ENCODE measurements at regions not wholly inside any gene's neighbourhood (a gene's known extent, or its start where the extent isn't known, plus 50 kb on each side); places are given as distances from the start of the nearest gene placed in this dataset.

- no peak overlapping the region for H3K27ac ChIP-seq (ENCODE audit: low read depth in 2 of 2, low read length in 2 of 2)
- H3K36me3 ChIP-seq (ENCODE audit: control insufficient read depth in 2 of 3, insufficient read depth in 3 of 3, low read length in 3 of 3), result no peaks in the 10 kb centered on the region
- no peak overlapping the region for H3K4me3 ChIP-seq (ENCODE audit: low read length in 3 of 3)
- H3K27me3 ChIP-seq (ENCODE audit: control insufficient read depth, insufficient read depth, low read length), result no peaks in the 10 kb centered on the region
- DNase-seq (no peak), FAIRE-seq (no peak)
- intact Hi-C loops (cut with DNase I), result no loop called here
- no peaks in the 10 kb centered on the region for H3K9me3 ChIP-seq (ENCODE audit: control insufficient read depth in 2 of 3, insufficient read depth in 1 of 3, low read length in 3 of 3)
- H3K4me1 ChIP-seq (ENCODE audit: control insufficient read depth in 2 of 3, insufficient read depth in 2 of 3, low read depth in 1 of 3, low read length in 3 of 3), result peaks cover 0 to 8% (median 3%) of the 10 kb centered on the region in 3 donors
- no peak overlapping the region for H3K9ac ChIP-seq (ENCODE audit: low read length in 3 of 3)
- no peak for TF ChIP-seq CTCF (IDR thresholded peaks at IDR 0.05; ENCODE audit: borderline replicate concordance, extremely low read depth, insufficient read depth)
Observed at GRCh38 chr18:26763446-26764110, 101.9 kb downstream of the AQP4 start.

GRCh38 chr18:26757263-26758019 is 108.1 kb downstream of the AQP4 start:
- Histone ChIP-seq H3K4me3 (ENCODE audit: low read length in 3 of 3) (no peak overlapping the region), H3K4me1 (ENCODE audit: control insufficient read depth in 2 of 3, insufficient read depth in 2 of 3, low read depth in 1 of 3, low read length in 3 of 3) (peaks cover 5 to 19% (median 10%) of the 10 kb centered on the region in 3 donors)

GRCh38 chr18:26756556-26756955 is 109.0 kb downstream of the AQP4 start:
- no peak for DNase-seq
- no peaks in the 10 kb centered on the region for H3K9me3 ChIP-seq (ENCODE audit: control insufficient read depth in 2 of 3, insufficient read depth in 1 of 3, low read length in 3 of 3)
- no peak for TF ChIP-seq CTCF (IDR thresholded peaks at IDR 0.05; ENCODE audit: borderline replicate concordance, extremely low read depth, insufficient read depth)
- H3K4me3 ChIP-seq (ENCODE audit: low read length in 3 of 3), result peak overlapping the region in 1 of 3 donors; percentile 7
- H3K36me3 ChIP-seq (ENCODE audit: control insufficient read depth in 2 of 3, insufficient read depth in 3 of 3, low read length in 3 of 3), result no peaks in the 10 kb centered on the region
- intact Hi-C loops (cut with DNase I), result no loop called here
- peak overlapping the region; percentile 49 to 58 for H3K27ac ChIP-seq (ENCODE audit: low read depth in 2 of 2, low read length in 2 of 2)
- H3K9ac ChIP-seq (ENCODE audit: low read length in 3 of 3), result no peak overlapping the region
- H3K4me1 ChIP-seq (ENCODE audit: control insufficient read depth in 2 of 3, insufficient read depth in 2 of 3, low read depth in 1 of 3, low read length in 3 of 3), result peaks cover 5 to 19% (median 10%) of the 10 kb centered on the region in 3 donors
- FAIRE-seq, result no peak
- no peaks in the 10 kb centered on the region for H3K27me3 ChIP-seq (ENCODE audit: control insufficient read depth, insufficient read depth, low read length)

More at GRCh38 chr18:26757263-26758019, 108.1 kb downstream of the AQP4 start:
- H3K27me3 ChIP-seq (ENCODE audit: control insufficient read depth, insufficient read depth, low read length), result no peaks in the 10 kb centered on the region
- H3K9me3 ChIP-seq (ENCODE audit: control insufficient read depth in 2 of 3, insufficient read depth in 1 of 3, low read length in 3 of 3), result no peaks in the 10 kb centered on the region
- DNase-seq (peak in 3 of 5 donors; percentile 51 to 85 (median 83)), FAIRE-seq (peak; percentile 95)
- intact Hi-C loops (cut with DNase I), result no loop called here
- no peaks in the 10 kb centered on the region for H3K36me3 ChIP-seq (ENCODE audit: control insufficient read depth in 2 of 3, insufficient read depth in 3 of 3, low read length in 3 of 3)
- no peak for TF ChIP-seq CTCF (IDR thresholded peaks at IDR 0.05; ENCODE audit: borderline replicate concordance, extremely low read depth, insufficient read depth)
- H3K9ac ChIP-seq (ENCODE audit: low read length in 3 of 3), result peak overlapping the region in 1 of 3 donors; percentile 17
- H3K27ac ChIP-seq (ENCODE audit: low read depth in 2 of 2, low read length in 2 of 2), result peak overlapping the region; percentile 57 to 66

Measured in kidney (tissue), 13 donors.